Activated naive CD8-positive, alpha-beta T cell treated with anti-CD3 and anti-CD28 coated beads, Interleukin-2, amount 10 ng/mL, durations not matched to agents 7 days and 5 days (primary cell): ENCODE measurements at regions not wholly inside any gene's neighbourhood (a gene's known extent, or its start where the extent isn't known, plus 50 kb on each side); places are given as distances from the start of the nearest gene placed in this dataset.

ENCODE experiments used
- ATAC-seq: fragments of 150-1000 bp; cut with Tn5 transposase; one replicate; pipeline ENCODE4 v1.10.0; 2021; ENCODE audit warnings: low read depth, moderate library complexity
- POLR2A ChIA-PET: fragments of 350-600 bp; sonication (Branson Sonifier 250); formaldehyde crosslinking; loops from one replicate; lab custom pipeline; 2021; ENCODE audit warnings: antibody characterized with exemption; lab: Charles Lee
- DNase-seq: peaks from one replicate; pipeline ENCODE4 v3.0.0; 2021
- H3K27ac Mint-ChIP-seq: one replicate; pipeline ENCODE4 v1.8.0; 2022; ENCODE audit warnings: mild to moderate bottlenecking, mixed read lengths
- H3K27me3 Mint-ChIP-seq: one replicate; pipeline ENCODE4 v1.8.0; 2022; ENCODE audit warnings: mild to moderate bottlenecking, moderate library complexity, mixed read lengths
- H3K36me3 Mint-ChIP-seq: one replicate; pipeline ENCODE4 v1.8.0; 2021; ENCODE audit warnings: mild to moderate bottlenecking, mixed read lengths
- H3K4me1 Mint-ChIP-seq: one replicate; pipeline ENCODE4 v1.8.0; 2021; ENCODE audit warnings: mixed read lengths
- H3K4me3 Mint-ChIP-seq: one replicate; pipeline ENCODE4 v1.8.0; 2022; ENCODE audit warnings: mild to moderate bottlenecking, moderate library complexity, mixed read lengths
- H3K9me3 Mint-ChIP-seq: one replicate; pipeline ENCODE4 v1.8.0; 2021; ENCODE audit warnings: mixed read lengths

DNA sequence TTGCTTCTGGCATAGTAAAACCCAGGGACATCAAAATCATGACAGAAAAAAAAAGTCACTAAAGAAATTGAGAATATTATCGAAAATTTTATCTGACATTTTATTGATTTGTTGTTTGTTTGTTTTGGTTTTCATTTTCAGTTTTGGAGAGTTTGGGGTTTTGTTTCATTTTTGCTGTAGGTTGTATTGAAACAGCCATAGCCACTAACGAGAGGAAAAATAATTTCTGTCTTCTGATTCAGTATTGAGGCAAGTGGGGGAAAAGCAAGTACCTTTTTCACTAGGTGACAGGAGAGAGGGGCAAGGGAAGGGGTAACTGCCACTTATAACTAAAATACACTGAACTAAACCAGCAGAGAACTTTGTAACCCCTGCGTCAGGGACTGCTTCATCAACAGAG is 392.8 kb upstream of the NDST3 start:
- Mint-ChIP-seq H3K4me1 (no peaks in the 10 kb centered on the region), H3K27ac (no peak overlapping the region), H3K36me3 (no peaks in the 10 kb centered on the region), H3K9me3 (peaks cover 3% of the 10 kb centered on the region), H3K4me3 (no peak overlapping the region), H3K27me3 (no peaks in the 10 kb centered on the region)
- ATAC-seq (no peak), DNase-seq (no peak)
- POLR2A ChIA-PET: no interaction called here

DNA sequence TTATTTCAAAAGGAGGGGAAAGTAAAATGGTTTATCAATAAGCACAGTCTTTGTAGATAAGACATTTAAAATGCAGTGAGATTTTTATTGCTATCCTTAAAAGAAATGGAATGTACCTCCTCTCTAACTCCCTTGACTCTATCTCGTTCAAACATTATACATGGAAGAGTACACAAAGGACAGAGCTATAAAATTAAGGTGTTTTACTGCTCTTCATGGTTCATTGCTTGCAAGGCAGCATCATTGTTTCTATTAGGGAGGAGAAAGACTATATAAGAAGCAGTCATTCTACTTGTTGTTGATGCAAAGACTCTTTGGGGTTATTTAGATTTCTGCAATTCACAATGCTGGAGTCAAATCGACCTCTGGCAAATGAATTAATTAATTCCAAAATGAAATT is 380.2 kb upstream of the NDST3 start:
- H3K27me3 Mint-ChIP-seq: no peaks in the 10 kb centered on the region
- ATAC-seq (no peak), DNase-seq (no peak)
- H3K4me3 Mint-ChIP-seq: no peak overlapping the region
- no peak overlapping the region for H3K27ac Mint-ChIP-seq
- H3K4me1 Mint-ChIP-seq: no peaks in the 10 kb centered on the region
- POLR2A ChIA-PET: no interaction called here
- peaks cover 1% of the 10 kb centered on the region for H3K9me3 Mint-ChIP-seq
- H3K36me3 Mint-ChIP-seq: no peaks in the 10 kb centered on the region

DNA sequence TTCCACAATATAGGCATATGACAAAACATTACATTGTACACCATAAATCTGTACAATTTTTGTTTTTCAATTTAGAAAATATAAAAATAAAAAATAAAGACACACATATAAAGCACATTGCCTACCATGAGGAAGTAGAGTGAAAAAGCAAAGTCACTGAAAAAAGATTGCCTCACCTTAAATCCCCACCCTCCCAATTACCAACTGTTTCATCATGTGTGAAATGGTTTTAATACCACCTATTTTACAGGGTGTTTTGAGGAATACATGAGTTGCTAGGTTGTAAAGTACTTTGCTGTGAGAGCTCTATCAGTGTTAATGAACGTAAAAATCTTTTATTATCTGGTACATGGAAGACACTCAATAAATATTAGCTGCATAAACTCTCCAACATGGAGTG is 373.6 kb upstream of the NDST3 start:
- POLR2A ChIA-PET: no interaction called here
- no peak overlapping the region for H3K27ac Mint-ChIP-seq

DNA sequence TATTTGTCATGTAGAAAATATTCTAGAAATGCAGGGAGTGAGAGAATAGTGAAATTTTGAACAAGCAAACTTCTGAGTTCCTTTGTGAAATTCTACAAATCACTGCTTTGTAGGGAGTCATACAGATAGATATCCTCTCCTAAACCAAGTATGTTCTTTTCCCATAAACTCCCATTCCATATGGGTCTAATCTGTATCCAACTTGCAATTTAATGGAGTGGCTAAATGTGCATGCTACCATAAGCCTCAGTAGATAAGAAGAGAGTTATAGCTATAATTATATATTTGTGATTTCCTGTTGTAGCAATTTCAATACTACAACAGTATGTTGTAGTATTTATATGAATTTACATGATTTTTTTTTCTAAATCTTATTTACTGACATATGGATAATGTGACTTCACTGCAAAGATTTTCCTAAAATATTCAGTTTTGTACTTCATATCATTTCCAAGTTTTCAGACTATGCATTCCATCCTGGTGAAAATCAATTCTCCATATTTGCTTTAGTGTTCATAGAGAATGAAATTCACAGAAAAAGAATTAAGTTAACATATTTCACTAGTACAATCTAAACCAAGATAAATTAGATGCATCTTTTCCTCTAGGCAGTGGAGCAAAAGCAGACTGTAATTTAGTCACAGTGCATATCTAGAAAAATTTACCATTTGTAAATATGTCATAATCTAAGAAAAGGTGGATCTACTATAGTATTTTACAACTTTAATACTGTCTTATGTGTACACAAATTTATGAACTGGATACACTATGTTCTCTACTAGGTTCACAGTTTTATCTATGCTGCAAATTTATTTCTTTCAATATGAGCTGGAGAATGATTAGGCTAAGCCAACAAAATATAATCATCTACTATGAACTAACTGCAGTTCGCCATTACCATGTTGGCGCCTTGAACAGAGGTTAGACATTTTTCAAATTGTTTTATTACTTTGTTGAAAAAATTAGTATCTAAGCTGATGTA is 372.9 kb upstream of the NDST3 start:
- DNase-seq (no peak), ATAC-seq (no peak)
- Mint-ChIP-seq H3K27ac (no peak overlapping the region), H3K4me1 (no peaks in the 10 kb centered on the region), H3K36me3 (no peaks in the 10 kb centered on the region), H3K4me3 (no peak overlapping the region), H3K27me3 (no peaks in the 10 kb centered on the region), H3K9me3 (no peaks in the 10 kb centered on the region)
- POLR2A ChIA-PET: no interaction called here

More for the DNA sequence above, 373.6 kb upstream of the NDST3 start:
- H3K4me1 Mint-ChIP-seq: no peaks in the 10 kb centered on the region
- no peak overlapping the region for H3K4me3 Mint-ChIP-seq
- no peaks in the 10 kb centered on the region for H3K36me3 Mint-ChIP-seq
- DNase-seq (no peak), ATAC-seq (no peak)
- H3K27me3 Mint-ChIP-seq: no peaks in the 10 kb centered on the region
- H3K9me3 Mint-ChIP-seq: no peaks in the 10 kb centered on the region

DNA sequence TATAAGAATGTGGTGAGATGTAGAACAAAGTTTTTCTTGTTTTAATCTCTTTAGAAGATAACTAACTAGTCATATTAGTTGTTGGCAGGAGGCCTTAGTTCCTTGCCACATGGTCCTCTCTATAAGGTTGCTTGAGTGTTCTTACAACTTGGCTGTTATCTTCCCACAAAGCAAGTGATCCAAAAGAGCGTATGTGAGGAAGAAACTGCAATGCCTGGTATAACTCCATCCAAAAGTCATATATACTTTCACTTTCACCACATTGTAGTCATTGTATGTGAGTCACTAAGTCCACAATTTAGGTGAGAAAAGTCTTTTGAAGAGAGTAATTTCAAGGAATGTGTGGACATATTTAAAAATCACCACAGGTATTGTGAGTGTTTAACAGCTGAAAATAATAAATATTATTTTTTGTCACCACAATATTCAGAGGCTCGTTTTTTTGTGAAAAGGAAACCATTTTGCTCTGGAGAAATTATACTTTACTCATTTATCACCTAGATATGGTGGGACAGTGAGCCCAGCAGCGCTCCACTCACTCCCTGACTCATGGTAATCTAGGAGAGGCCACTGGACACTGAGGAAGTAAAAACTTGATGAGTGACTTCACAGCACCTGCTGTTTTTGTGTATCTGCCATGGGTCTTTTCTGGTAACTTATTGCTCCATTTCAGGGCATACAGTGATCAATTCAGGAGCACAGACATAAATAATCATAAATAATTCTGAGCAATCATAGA is 369.4 kb upstream of the NDST3 start:
- no peaks in the 10 kb centered on the region for H3K27me3 Mint-ChIP-seq
- no peaks in the 10 kb centered on the region for H3K9me3 Mint-ChIP-seq
- H3K4me1 Mint-ChIP-seq: no peaks in the 10 kb centered on the region
- POLR2A ChIA-PET: no interaction called here
- no peak overlapping the region for H3K27ac Mint-ChIP-seq
- DNase-seq (no peak), ATAC-seq (no peak)
- H3K36me3 Mint-ChIP-seq: no peaks in the 10 kb centered on the region
- no peak overlapping the region for H3K4me3 Mint-ChIP-seq

DNA sequence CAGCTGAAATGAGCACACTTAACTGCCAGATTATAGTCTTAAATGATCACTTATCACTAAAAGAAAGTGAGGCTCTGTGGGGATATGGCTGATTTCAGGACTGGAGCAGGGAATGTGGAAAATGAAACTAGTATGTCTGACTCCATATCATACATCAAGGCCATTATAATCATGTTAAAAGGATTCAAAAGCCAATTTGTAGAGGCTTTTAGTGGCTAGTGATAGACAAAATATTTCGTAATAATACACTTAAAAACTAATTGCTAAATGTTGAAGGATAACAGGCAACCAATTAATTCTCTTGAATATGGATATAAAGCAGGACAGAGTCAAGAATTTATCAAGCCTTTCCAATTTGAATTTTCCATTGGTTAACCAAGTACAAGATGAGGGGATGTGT is 358.1 kb upstream of the NDST3 start:
- no peaks in the 10 kb centered on the region for H3K36me3 Mint-ChIP-seq
- H3K27ac Mint-ChIP-seq: no peak overlapping the region
- ATAC-seq (no peak), DNase-seq (no peak)
- H3K4me3 Mint-ChIP-seq: no peak overlapping the region
- H3K9me3 Mint-ChIP-seq: no peaks in the 10 kb centered on the region
- no peaks in the 10 kb centered on the region for H3K4me1 Mint-ChIP-seq
- POLR2A ChIA-PET: no interaction called here
- no peaks in the 10 kb centered on the region for H3K27me3 Mint-ChIP-seq

DNA sequence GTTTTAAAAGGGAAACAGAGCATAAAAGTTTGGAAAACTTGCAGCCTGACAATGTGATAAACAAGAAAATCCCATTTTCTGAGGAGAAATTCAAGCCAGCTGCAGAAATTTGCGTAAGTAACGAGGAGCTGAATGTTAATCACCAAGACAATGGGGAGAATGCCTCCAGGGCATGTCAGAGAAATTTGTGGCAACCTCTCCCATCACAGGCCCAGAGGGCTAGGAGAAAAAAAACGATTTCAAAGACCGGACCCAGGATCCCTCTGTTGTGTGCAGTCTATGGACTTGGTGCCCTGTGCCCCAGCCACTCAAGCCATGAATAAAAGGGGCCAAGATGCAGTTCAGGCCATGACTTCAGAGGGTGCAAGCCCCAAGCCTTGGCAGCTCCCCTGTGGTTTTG is 355.4 kb upstream of the NDST3 start:
- no peaks in the 10 kb centered on the region for H3K36me3 Mint-ChIP-seq
- no peaks in the 10 kb centered on the region for H3K9me3 Mint-ChIP-seq
- H3K27me3 Mint-ChIP-seq: no peaks in the 10 kb centered on the region
- no peak overlapping the region for H3K4me3 Mint-ChIP-seq
- H3K27ac Mint-ChIP-seq: no peak overlapping the region
- no peak for DNase-seq
- POLR2A ChIA-PET: no interaction called here
- ATAC-seq: no peak
- no peaks in the 10 kb centered on the region for H3K4me1 Mint-ChIP-seq

DNA sequence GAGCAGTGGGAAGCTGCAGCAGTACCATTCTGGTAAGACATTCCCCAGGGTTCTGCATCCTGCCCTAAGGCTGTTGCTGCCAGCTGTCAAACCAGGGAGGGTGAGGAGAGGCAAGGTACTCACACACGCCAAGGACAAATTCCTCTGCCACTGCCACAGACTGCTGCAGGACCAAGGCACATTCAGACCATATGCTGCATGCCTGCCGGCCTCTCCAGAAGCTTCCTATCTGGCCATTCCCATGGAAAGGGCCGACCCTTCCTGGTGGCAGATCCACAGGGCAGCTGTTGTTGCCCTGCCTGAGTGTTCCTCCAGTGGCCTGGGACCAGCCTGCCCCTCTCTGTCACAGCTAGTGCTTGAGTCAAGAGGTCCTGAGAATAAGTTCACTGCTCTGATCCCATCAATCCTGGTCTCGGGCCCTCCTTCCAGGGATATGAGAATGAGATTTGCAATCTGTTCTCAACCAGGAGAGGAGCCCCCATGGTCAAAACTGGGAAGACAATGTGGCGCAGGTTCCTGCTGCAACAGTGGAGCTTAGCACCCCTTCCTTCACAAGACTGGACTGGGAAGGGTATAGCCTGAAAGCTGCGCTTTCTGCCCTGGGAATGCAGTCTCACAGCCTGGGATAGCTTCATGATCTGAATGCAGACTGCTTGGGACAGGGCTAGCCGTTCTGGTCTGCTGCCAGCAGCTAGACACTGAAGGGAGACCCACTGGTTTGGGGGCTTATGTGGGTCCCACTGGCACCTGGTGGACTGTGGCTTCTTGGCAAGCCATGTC is 342.5 kb upstream of the NDST3 start:
- Mint-ChIP-seq H3K9me3 (peaks cover 1% of the 10 kb centered on the region), H3K27me3 (no peaks in the 10 kb centered on the region), H3K4me1 (no peaks in the 10 kb centered on the region), H3K4me3 (no peak overlapping the region), H3K36me3 (no peaks in the 10 kb centered on the region), H3K27ac (no peak overlapping the region)
- DNase-seq (no peak), ATAC-seq (no peak)
- POLR2A ChIA-PET: no interaction called here

DNA sequence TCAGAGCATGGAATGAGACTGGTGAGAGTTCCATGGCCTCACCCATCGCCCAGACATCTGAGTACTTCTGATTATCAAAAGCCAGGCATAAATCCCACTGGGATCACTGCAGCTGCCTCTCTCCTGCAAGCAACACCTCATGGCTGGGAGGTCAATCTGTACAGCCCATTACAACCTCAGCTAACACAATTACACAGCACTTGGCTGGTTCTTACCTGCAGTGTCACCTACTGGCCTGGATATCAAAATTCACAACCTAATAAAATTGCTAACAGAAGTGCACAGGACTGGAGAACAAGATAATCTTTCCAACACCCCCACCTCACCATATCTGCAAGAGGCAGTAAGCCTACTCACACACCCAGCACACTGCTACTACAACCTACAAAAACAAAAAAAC is 341.7 kb upstream of the NDST3 start:
- POLR2A ChIA-PET: no interaction called here
- DNase-seq (no peak), ATAC-seq (no peak)
- no peak overlapping the region for H3K4me3 Mint-ChIP-seq
- no peak overlapping the region for H3K27ac Mint-ChIP-seq
- no peaks in the 10 kb centered on the region for H3K4me1 Mint-ChIP-seq
- H3K9me3 Mint-ChIP-seq: peaks cover 1% of the 10 kb centered on the region
- H3K27me3 Mint-ChIP-seq: no peaks in the 10 kb centered on the region
- H3K36me3 Mint-ChIP-seq: no peaks in the 10 kb centered on the region

DNA sequence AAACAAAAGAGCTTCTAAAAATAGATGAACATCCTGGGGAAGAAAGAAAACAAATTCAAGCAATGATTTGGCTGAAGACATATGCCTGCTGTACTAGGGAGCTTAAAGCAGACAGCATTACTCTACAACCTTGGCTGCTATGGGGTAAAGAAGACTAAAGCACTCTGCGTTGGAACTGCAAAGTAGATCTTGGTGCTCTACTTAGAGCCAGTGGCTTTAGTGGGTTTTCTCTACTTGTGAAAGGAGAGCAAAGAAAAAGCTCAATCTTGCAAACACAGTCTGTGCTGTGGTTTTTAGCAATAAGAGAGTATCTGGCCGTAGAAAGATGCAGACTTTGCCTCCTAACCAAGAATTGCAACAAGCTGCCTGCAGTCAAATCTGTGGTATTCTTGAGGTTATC is 334.7 kb upstream of the NDST3 start:
- H3K4me3 Mint-ChIP-seq: no peak overlapping the region
- no peaks in the 10 kb centered on the region for H3K27me3 Mint-ChIP-seq
- no peaks in the 10 kb centered on the region for H3K4me1 Mint-ChIP-seq
- ATAC-seq (no peak), DNase-seq (no peak)
- no peak overlapping the region for H3K27ac Mint-ChIP-seq
- POLR2A ChIA-PET: no interaction called here
- no peaks in the 10 kb centered on the region for H3K9me3 Mint-ChIP-seq
- no peaks in the 10 kb centered on the region for H3K36me3 Mint-ChIP-seq

DNA sequence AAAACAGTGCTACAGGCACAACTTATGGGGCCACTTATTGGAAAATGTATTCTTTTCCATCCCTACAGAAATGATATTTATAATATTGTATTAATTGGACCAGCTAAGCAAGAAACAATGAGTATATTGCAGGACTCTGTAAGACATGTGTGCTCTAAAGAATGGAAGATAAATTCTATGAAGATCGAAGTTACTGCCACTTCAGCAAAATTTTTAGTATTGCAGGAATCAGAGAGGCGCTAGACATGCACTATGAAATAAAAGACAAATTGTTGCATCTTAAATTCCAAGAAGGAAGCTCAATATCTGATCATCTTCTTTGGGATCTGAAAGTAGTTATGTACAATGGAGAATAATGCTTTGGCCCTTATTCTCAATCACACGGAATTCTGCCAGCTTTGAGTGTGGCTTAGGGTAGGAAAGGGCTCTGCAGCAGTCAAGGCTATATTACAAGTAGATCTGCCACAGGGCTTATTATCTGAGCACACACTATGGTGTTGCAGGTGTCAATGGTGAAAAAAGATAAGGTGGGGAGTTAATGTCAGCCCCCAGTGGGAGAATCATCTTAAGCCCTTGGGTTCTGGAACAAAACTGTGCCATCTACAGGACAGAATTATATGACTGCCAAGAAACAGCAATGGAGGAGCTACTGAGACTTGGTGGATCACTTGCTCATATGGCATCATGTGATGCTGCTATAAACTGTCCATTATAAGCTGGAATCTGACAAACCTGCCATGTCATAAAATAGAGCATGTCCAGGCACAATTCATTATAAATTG is 334.0 kb upstream of the NDST3 start:
- POLR2A ChIA-PET: no interaction called here
- Mint-ChIP-seq H3K27me3 (no peaks in the 10 kb centered on the region), H3K9me3 (no peaks in the 10 kb centered on the region), H3K4me1 (no peaks in the 10 kb centered on the region), H3K4me3 (no peak overlapping the region), H3K36me3 (no peaks in the 10 kb centered on the region), H3K27ac (no peak overlapping the region)
- DNase-seq (no peak), ATAC-seq (no peak)

DNA sequence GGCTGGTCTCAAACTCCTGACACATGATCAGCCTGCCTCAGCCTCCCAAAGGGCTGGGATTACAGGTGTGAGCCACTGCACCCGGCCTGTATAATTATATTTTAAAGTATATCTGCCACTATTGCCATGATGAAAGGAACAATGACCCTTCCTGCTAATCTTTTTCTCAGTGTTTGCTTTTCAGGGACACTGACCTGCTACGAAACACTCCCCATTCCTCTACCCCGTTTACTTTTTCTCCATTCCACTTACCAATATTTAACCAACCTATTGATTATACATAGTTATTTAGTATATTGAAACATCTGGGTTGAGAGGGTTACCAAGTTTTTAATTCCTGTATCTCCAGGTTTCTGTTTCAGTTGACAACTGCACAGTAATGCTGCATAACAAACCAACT is 331.9 kb upstream of the NDST3 start:
- no peak for ATAC-seq
- no peaks in the 10 kb centered on the region for H3K36me3 Mint-ChIP-seq
- POLR2A ChIA-PET: no interaction called here
- H3K9me3 Mint-ChIP-seq: no peaks in the 10 kb centered on the region
- no peak overlapping the region for H3K4me3 Mint-ChIP-seq
- no peaks in the 10 kb centered on the region for H3K27me3 Mint-ChIP-seq
- no peaks in the 10 kb centered on the region for H3K4me1 Mint-ChIP-seq
- no peak for DNase-seq
- H3K27ac Mint-ChIP-seq: no peak overlapping the region

DNA sequence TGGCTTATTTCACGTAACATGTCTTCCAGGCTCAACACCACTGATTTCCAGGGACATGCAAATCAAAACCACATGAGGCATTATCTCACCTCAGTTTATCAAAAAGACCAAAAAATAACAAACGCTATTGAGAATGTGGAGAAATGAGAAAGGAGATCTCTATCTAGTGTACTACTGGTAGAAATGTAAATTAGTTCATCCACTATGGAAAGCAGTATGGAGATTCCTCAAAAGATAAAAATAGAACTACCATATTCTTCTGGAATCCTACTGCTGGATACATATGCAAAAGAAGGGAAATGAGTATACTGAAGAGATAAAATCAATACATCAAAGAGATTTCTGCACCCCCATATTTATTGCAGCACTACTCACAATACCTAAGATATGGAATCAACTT is 329.6 kb upstream of the NDST3 start:
- no peak for ATAC-seq
- H3K27ac Mint-ChIP-seq: no peak overlapping the region

More for the DNA sequence above, 329.6 kb upstream of the NDST3 start:
- POLR2A ChIA-PET: no interaction called here
- Mint-ChIP-seq H3K36me3 (no peaks in the 10 kb centered on the region), H3K9me3 (peaks cover 4% of the 10 kb centered on the region), H3K27me3 (no peaks in the 10 kb centered on the region), H3K4me1 (no peaks in the 10 kb centered on the region), H3K4me3 (no peak overlapping the region)
- DNase-seq: no peak
